SIG-M5 (cell line): ENCODE measurements at regions not wholly inside any gene's neighbourhood (a gene's known extent, or its start where the extent isn't known, plus 50 kb on each side); places are given as distances from the start of the nearest gene placed in this dataset.
"Not testable (repeated sequence)": the region's sequence is repeated elsewhere in the genome, so short reads cannot be mapped to it uniquely, and the experiment has no call there.

Experiments
- DNase-seq: peaks from one replicate; lab custom pipeline; 2025; lab: John Stamatoyannopoulos, UW

DNA sequence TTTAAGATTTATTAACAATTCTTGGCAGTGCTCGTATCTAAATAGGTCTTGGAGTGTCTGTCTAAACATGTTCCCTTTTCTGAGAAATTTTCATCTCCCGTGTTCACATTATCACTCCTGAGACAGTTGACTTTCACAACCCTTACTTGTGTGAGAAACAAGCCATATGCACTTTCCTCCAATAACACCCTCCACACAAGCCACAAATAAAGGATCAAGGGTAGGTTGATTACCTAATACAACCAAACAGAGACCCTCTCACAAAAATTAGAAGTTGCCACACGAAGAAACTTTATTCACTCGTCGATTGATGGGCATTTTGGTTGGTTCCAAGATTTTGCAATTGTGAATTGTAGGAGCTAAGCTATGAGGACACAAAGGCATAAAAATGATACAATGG lies 763.9 kb downstream of the TRAM1L1 start:
- DNase-seq = no peak

DNA sequence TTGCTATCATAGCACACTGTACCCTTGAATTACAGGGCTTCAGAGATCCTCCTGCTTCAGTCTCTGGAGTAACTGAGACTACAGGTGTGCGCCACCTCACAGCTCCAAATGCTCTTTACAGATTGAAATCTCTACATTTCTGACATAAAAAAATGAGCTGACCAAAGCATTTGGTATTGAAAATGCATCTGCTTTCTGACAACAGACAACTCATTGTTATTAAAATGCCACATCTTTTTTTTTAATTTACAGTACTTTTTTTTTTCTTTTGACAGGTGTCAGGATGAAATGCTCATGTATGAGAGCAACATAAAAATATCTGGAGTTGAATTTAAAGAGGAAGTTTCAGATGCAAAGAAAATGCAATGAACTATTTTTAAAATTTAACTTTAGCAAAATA lies 764.5 kb downstream of the TRAM1L1 start:
- no peak for DNase-seq

DNA sequence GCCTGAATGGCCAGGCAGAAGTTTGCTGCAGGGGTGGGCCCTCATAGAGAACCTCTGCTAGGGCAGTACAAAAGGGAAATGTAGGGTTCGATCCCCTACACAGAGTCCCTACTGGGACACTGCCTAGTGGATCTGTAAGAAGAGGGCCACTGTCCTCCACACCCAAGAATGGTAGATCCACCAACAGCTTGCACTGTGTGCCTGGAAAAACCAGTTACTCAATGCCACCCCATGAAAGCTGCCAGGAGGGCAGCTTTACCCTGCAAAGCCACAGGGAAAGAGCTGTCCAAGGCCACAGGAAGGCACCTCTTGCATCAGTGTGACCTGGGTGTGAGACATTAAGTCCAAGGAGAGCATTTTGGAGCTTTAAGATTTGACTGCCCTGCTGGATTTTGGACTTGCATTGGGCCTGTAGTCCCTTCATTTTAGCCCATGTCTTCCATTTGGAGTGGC lies 781.6 kb downstream of the TRAM1L1 start:
- DNase-seq = no peak

DNA sequence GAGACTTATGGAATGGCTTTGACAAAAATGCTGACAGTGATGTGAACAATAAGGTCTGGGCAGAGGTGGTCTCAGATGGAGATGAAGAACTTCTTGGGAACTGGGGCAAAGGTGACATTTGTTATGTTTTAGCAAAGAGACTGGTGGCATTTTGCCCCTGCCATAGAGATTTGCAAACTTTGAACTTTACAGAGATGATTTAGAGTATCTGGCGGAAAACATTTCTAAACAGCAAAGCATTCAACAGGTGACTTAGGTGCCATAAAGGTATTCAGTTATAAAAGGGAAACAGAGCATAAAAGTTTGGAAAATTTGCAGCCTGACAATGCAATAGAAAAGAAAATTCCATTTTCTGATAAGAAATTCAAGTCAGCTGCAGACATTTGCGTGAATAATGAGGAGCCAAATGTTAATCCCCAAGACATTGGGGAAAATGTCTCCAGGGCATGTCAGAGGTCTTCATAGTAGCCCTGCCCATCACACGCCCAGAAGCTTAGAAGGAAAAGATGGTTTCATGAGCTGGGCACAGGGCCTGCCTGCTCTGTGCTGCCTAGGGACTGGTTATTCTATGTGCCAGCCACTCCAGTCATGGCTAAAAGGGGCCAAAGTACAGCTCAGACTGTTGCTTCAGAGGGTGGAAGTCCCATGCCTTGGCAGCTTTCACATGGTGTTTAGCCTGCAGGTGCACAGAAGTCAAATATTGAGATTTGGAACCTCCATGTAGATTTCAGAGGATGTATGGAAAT lies 782.2 kb downstream of the TRAM1L1 start:
- DNase-seq = no peak

- DNase-seq = no peak
Measured at GRCh38 chr4:116275006-116275405, 810.4 kb downstream of the TRAM1L1 start.

GRCh38 chr4:116272336-116272735 lies 813.0 kb downstream of the TRAM1L1 start:
- DNase-seq = no peak

DNA sequence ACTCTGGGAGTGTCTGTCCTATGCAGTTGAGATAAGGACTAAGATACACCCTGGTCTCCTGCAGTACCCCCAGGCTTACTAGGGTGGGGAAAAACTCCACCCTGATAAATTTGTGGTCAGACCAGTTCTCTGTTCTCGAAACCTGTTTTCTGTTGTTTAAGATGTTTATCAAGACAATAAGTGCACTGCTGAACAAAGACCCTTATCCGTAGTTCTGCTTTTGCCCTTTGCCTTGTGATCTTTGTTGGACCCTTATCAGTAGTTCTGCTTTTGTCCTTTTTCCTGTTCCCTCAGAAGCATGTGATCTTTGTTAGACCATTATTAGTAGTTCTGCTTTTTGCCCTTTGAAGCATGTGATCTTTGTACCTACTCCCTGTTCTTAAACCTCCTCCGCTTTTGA lies 824.4 kb downstream of the TRAM1L1 start:
- peak; percentile 2 for DNase-seq

DNA sequence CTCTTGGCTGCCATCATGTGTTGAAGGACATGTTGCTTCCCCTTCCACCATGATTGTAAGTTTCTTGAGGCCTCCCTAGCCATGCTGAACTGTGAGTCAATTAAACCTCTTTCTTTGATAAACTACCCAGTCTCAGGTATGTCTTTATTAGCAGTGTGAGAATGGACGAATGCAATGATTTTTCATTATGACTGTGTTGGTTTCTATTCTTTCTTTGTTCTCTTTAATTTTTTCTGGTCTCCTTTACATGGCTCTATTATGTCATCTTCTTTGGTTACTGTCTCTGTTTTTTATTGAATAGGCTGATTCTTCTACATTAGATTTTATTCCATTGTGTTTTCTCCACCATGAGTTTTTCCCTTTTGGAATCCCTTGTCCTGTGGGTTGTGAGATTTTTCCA lies 840.6 kb downstream of the TRAM1L1 start:
- DNase-seq = no peak

GRCh38 chr4:116243431-116243830 lies 841.9 kb downstream of the TRAM1L1 start:
- no peak for DNase-seq

GRCh38 chr4:116233971-116234370 lies 851.4 kb downstream of the TRAM1L1 start:
- no peak for DNase-seq

DNA sequence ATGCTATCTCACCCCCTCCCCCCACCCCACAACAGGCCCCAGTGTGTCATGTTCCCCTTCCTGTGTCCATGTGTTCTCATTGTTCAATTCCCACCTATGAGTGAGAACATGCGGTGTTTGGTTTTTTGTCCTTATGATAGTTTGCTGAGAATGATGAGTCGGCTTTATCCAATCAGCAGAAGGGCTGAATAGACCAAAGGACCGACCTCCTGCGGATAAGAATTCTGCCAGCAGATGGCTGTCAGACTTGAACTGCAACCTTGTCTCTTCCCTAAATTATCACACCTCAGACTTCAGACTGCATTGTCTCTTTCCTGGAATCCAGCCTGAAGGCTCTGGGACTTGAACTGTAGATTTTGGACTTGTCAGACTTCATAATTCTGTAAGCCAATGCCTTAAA lies 853.4 kb downstream of the TRAM1L1 start:
- not testable (repeated sequence) for DNase-seq

DNA sequence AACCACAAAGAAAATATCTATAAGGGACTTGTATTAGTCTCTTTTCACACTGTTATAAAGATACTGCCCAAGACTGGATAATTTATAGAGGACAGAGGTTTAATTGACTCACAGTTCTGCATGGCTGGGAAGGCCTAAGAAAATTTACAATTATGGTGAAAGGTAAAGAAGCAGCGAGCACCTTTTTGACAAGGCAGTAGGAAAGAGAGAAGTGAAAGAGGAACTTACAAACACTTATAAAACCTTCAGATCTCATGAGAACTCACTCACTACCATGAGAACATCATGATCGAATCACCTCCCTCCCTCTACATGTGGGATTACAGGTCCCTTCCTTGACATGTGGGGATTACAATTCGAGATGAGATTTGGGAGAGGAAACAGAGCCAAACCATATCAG lies 856.0 kb downstream of the TRAM1L1 start:
- no peak for DNase-seq

GRCh38 chr4:116223040-116223732 lies 862.2 kb downstream of the TRAM1L1 start:
- no peak for DNase-seq

- DNase-seq = no peak
Measured at GRCh38 chr4:116217781-116218180, 867.6 kb downstream of the TRAM1L1 start.

DNA sequence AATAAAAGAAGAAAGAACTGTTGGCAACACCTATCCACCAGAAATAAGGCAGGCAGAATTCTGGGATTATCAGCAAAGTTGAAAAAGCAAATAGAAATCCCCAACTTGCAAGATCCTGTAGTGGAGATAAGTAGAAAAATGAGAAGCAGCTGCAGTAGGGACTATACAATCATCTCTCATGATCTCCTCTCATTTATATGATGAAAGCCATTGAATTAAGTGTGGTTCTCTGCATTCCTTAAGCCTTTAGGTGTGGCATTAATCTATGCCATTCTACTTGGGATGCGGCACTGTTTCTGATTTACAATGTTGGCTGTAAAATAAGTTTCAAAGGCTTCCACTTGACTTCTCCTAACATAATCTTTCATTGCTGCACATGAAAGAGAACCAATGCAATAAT lies 869.8 kb downstream of the TRAM1L1 start:
- DNase-seq = no peak

DNA sequence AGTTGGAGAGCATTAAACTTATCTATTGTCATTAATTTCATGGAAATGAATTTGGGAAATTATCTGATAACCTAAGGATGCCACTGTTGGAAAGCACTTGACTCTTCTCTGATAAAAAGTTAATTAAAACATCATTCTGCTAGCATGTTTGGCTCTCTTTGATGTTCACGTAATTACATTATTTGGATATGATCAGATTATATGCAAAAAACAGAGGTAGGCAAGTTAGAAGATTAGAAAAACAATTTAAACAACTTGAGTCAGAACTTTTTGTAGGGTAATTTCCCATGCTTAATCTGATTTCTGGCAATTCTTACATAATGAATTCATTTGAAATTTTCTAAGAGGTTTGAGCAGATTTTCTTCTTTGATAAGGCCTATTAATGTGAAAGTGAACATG lies 882.9 kb downstream of the TRAM1L1 start:
- no peak for DNase-seq

DNA sequence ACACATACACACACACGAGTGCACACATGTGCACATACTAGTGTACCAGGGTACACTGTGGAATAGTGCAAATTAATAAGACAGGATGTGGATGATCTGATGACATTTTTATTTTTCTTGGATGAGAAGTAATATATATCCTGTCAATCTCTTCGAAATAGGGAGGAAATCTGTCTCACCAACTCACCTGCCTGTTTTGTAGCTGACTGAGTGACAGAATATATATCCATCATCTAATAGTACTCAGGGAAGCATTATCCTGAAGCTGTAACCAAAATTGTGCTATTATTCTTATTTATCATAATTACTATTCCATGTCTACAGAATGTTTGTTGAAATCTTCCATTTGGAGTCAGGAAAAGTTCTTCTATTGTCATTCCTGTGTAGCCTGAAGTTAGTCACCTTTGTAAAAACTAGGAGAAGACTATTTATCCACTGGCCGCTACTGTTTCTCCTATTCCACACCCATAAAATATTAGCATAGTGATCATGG lies 888.0 kb downstream of the TRAM1L1 start:
- DNase-seq = no peak

- no peak for DNase-seq
Measured at GRCh38 chr4:116183241-116183640, 902.1 kb downstream of the TRAM1L1 start.

- DNase-seq = no peak
Measured at GRCh38 chr4:116180157-116180601, 905.2 kb downstream of the TRAM1L1 start.

- DNase-seq = not testable (repeated sequence)
Measured at GRCh38 chr4:116151371-116151770, 934.0 kb downstream of the TRAM1L1 start.

DNA sequence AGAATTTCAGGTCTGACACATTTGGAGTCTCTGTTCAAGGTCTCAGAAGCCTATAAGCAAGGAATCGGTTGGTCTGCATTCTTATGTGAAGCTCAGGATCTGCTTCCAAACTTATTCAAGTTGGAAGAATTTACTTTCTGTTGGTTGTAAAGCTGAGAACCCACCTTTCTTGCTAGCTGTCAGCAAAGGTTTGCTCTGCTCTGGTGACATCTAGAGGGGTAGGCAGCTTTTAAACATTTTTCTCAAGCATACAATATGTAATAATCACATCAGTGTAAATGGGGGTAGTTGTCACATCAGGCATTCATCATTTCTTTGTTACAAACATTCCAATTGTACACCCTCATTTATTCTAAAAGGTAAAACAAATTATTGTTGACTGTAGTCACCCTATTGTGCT lies 935.2 kb downstream of the TRAM1L1 start:
- no peak for DNase-seq

- no peak for DNase-seq
Measured at GRCh38 chr4:116143198-116143597, 942.2 kb downstream of the TRAM1L1 start.

DNA sequence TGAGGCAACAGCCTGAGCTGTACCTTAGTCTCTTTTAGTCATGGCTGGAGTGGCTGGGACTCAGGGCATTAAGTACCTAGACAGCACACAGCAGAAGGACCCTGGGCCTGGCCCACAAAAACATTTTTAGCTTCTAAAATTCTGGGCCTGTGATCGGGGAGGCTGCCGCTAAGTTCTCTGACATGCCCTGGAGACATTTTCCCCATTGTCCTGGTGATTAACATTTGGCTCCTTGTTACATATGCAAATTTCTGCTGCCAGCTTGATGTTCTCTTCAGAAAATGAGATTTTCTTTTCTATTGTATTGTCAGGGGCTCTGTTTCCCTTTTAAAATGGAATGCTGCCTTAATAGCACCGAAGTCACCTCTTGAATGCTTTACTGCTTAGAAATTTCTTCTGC lies 952.4 kb downstream of the TRAM1L1 start:
- no peak for DNase-seq
